Mesenchymal stem cell (in vitro differentiated cells and primary cell): ENCODE measurements at regions not wholly inside any gene's neighbourhood (a gene's known extent, or its start where the extent isn't known, plus 50 kb on each side); places are given as distances from the start of the nearest gene placed in this dataset.

ENCODE experiments used
- DNase-seq: peaks from one replicate; pipeline ENCODE4 v3.0.0-alpha.2; 2013
- H2AFZ ChIP-seq: one replicate; pipeline ENCODE4 v1.6.1; 2013; ENCODE audit warnings: low read depth, mild to moderate bottlenecking, control low read depth, inconsistent platforms, low read length, moderate library complexity
- H2AK5ac ChIP-seq: 2 replicates; pipeline ENCODE4 v1.6.1; 2013; ENCODE audit warnings: low read length, moderate library complexity, mild to moderate bottlenecking, inconsistent platforms; ENCODE audit not compliant: severe bottlenecking
- H2BK120ac ChIP-seq: one replicate; pipeline ENCODE4 v1.6.1; 2013; ENCODE audit warnings: low read depth, mild to moderate bottlenecking, inconsistent platforms, low read length, moderate library complexity
- H2BK12ac ChIP-seq, 2 experiments: one replicate each; pipeline ENCODE4 v1.6.1; 2013; ENCODE audit warnings: inconsistent platforms in 2 of 2, low read length in 2 of 2, mild to moderate bottlenecking in 2 of 2, moderate library complexity in 2 of 2, control low read depth in 1 of 2
- H2BK15ac ChIP-seq: one replicate; pipeline ENCODE4 v1.6.1; 2013; ENCODE audit warnings: mild to moderate bottlenecking, low read depth, inconsistent platforms; ENCODE audit not compliant: poor library complexity, severe bottlenecking
- H2BK5ac ChIP-seq: 2 replicates; pipeline ENCODE4 v1.6.1; 2013; ENCODE audit warnings: low read depth, mild to moderate bottlenecking, low read length, control low read depth, inconsistent platforms; ENCODE audit not compliant: poor library complexity, severe bottlenecking
- H3K14ac ChIP-seq, 2 experiments: one replicate each; pipeline ENCODE4 v1.6.1; 2013; ENCODE audit warnings: inconsistent platforms in 2 of 2, low read length in 2 of 2, control low read depth in 1 of 2, mild to moderate bottlenecking in 1 of 2, moderate library complexity in 1 of 2
- H3K18ac ChIP-seq, 2 experiments: one replicate each; pipeline ENCODE4 v1.6.1; 2013; ENCODE audit warnings: inconsistent platforms in 2 of 2, low read length in 2 of 2, control low read depth in 1 of 2, low read depth in 1 of 2, mild to moderate bottlenecking in 1 of 2
- H3K23ac ChIP-seq, 2 experiments: one replicate each; pipeline ENCODE4 v1.6.1; 2013; ENCODE audit warnings: inconsistent platforms in 2 of 2, low read length in 2 of 2, mild to moderate bottlenecking in 2 of 2, moderate library complexity in 2 of 2, control low read depth in 1 of 2
- H3K27ac ChIP-seq: 2 replicates; pipeline ENCODE4 v1.5.1; 2013; ENCODE audit warnings: mild to moderate bottlenecking, moderate library complexity, low read length, control low read depth, inconsistent platforms; ENCODE audit not compliant: poor library complexity, severe bottlenecking
- H3K27me3 ChIP-seq, 2 experiments: 2 replicates each; pipeline versions ENCODE4 v1.6.1 to v1.7.0; 2013; ENCODE audit warnings: low read length in 2 of 2, mild to moderate bottlenecking in 2 of 2, moderate library complexity in 2 of 2, control low read depth in 1 of 2, inconsistent platforms in 1 of 2; ENCODE audit not compliant: control insufficient read depth in 1 of 2, insufficient read depth in 1 of 2
- H3K36me3 ChIP-seq, 2 experiments: 2 replicates each; pipeline versions ENCODE4 v1.6.1 to v1.7.0; 2013; ENCODE audit warnings: low read length in 2 of 2, control low read depth in 1 of 2, inconsistent platforms in 1 of 2, low read depth in 1 of 2, mild to moderate bottlenecking in 1 of 2; ENCODE audit not compliant: insufficient read depth in 2 of 2, control insufficient read depth in 1 of 2
- H3K4ac ChIP-seq, 2 experiments: one replicate each; pipeline ENCODE4 v1.6.1; 2013; ENCODE audit warnings: inconsistent platforms in 2 of 2, low read length in 2 of 2, mild to moderate bottlenecking in 2 of 2, moderate library complexity in 2 of 2, control low read depth in 1 of 2, low read depth in 1 of 2
- H3K4me1 ChIP-seq: 2 replicates; pipeline ENCODE4 v1.6.1; 2013; ENCODE audit warnings: low read depth, low read length, control low read depth; ENCODE audit not compliant: control insufficient read depth, insufficient read depth
- H3K4me2 ChIP-seq: 2 replicates; pipeline ENCODE4 v1.6.1; 2013; ENCODE audit warnings: low read length, mild to moderate bottlenecking, inconsistent platforms; ENCODE audit not compliant: poor library complexity, severe bottlenecking
- H3K4me3 ChIP-seq, 2 experiments: 2 replicates each; pipeline versions ENCODE4 v1.5.1 to v1.7.0; 2013; ENCODE audit warnings: low read length in 2 of 2, mild to moderate bottlenecking in 2 of 2, control low read depth in 1 of 2, low read depth in 1 of 2; ENCODE audit not compliant: insufficient read depth in 1 of 2
- H3K79me1 ChIP-seq: replicated peaks from 2 replicates; pipeline ENCODE4 v1.6.1; 2013; ENCODE audit warnings: mild to moderate bottlenecking, control low read depth, low read length, inconsistent platforms; ENCODE audit not compliant: poor library complexity, severe bottlenecking
- H3K9ac ChIP-seq: 2 replicates; pipeline ENCODE4 v1.7.0; 2013; ENCODE audit warnings: mild to moderate bottlenecking, low read length, moderate library complexity
- H3K9me3 ChIP-seq: 2 replicates; pipeline ENCODE4 v1.7.0; 2013; ENCODE audit warnings: mild to moderate bottlenecking, low read length; ENCODE audit not compliant: control insufficient read depth
- H4K8ac ChIP-seq: one replicate; pipeline ENCODE4 v1.6.1; 2013; ENCODE audit warnings: inconsistent platforms, mild to moderate bottlenecking, low read length, moderate library complexity
- H4K91ac ChIP-seq: one replicate; pipeline ENCODE4 v1.6.1; 2013; ENCODE audit warnings: mild to moderate bottlenecking, low read length, inconsistent platforms
- WGBS: methylation state at CpG from one replicate; pipeline ENCODE4 v1.1.7; 2013; ENCODE audit warnings: mixed read lengths; 5-methylcytosine and 5-hydroxymethylcytosine counted together

GRCh38 chr20:52536040-52536439, 344.5 kb upstream of the ZFP64 start:
- no peak overlapping the region for H4K8ac ChIP-seq
- H2AK5ac ChIP-seq: no peak overlapping the region
- no peak overlapping the region for H2BK5ac ChIP-seq
- H3K14ac ChIP-seq: no peak overlapping the region
- H3K4me1 ChIP-seq: no peaks in the 10 kb centered on the region
- no peaks in the 10 kb centered on the region for H3K27me3 ChIP-seq
- H2BK15ac ChIP-seq: no peak overlapping the region
- H3K23ac ChIP-seq: no peak overlapping the region
- no peak overlapping the region for H3K4me3 ChIP-seq
- no peak for DNase-seq
- no peak overlapping the region for H3K27ac ChIP-seq
- peaks cover 6% of the 10 kb centered on the region for H3K9me3 ChIP-seq
- no peak overlapping the region for H3K4me2 ChIP-seq
- no peak overlapping the region for H3K9ac ChIP-seq
- no peaks in the 10 kb centered on the region for H3K79me1 ChIP-seq
- no peak overlapping the region for H4K91ac ChIP-seq
- no peaks in the 10 kb centered on the region for H3K36me3 ChIP-seq
- H3K18ac ChIP-seq: no peak overlapping the region
- no CpG with 5 or more reads among the region's 1 CpG for WGBS
- no peak overlapping the region for H2BK120ac ChIP-seq
- no peak overlapping the region for H3K4ac ChIP-seq
- no peak overlapping the region for H2AFZ ChIP-seq
- H2BK12ac ChIP-seq: no peak overlapping the region

GRCh38 chr20:52534616-52535015, 343.0 kb upstream of the ZFP64 start:
- Histone ChIP-seq H2BK120ac (no peak overlapping the region), H3K27ac (no peak overlapping the region), H3K79me1 (no peaks in the 10 kb centered on the region), H4K91ac (no peak overlapping the region), H3K36me3 (no peaks in the 10 kb centered on the region), H3K14ac (no peak overlapping the region), H2AFZ (no peak overlapping the region), H3K9me3 (peaks cover 6% of the 10 kb centered on the region), H3K4me2 (no peak overlapping the region), H3K4me1 (no peaks in the 10 kb centered on the region), H2AK5ac (no peak overlapping the region), H4K8ac (no peak overlapping the region), H2BK5ac (no peak overlapping the region), H3K27me3 (no peaks in the 10 kb centered on the region), H3K4ac (no peak overlapping the region), H2BK12ac (no peak overlapping the region), H3K23ac (no peak overlapping the region), H3K9ac (no peak overlapping the region), H3K18ac (no peak overlapping the region), H2BK15ac (no peak overlapping the region), H3K4me3 (no peak overlapping the region)
- DNase-seq: no peak
- WGBS: 100% methylated on average over 1 of the region's 4 CpGs

- Histone ChIP-seq H3K9me3 (peaks cover 6% of the 10 kb centered on the region), H3K4me2 (no peak overlapping the region), H2BK15ac (no peak overlapping the region), H3K9ac (no peak overlapping the region), H2AFZ (no peak overlapping the region), H3K23ac (no peak overlapping the region), H3K27me3 (no peaks in the 10 kb centered on the region), H3K79me1 (no peaks in the 10 kb centered on the region), H2BK12ac (no peak overlapping the region), H3K4ac (no peak overlapping the region), H3K4me1 (no peaks in the 10 kb centered on the region), H2BK120ac (no peak overlapping the region), H3K36me3 (no peaks in the 10 kb centered on the region), H2BK5ac (no peak overlapping the region), H3K14ac (no peak overlapping the region), H4K8ac (no peak overlapping the region), H4K91ac (no peak overlapping the region), H2AK5ac (no peak overlapping the region), H3K27ac (no peak overlapping the region), H3K18ac (no peak overlapping the region), H3K4me3 (no peak overlapping the region)
- no peak for DNase-seq
- 100% methylated on average over 1 of the region's 1 CpG for WGBS
Observed at GRCh38 chr20:52533401-52533800, 341.8 kb upstream of the ZFP64 start.

GRCh38 chr20:52532674-52533073, 341.1 kb upstream of the ZFP64 start:
- Histone ChIP-seq H2AFZ (no peak overlapping the region), H3K4me1 (no peaks in the 10 kb centered on the region), H3K4ac (no peak overlapping the region), H2BK120ac (no peak overlapping the region), H2BK15ac (no peak overlapping the region), H4K8ac (no peak overlapping the region), H3K79me1 (no peaks in the 10 kb centered on the region), H3K9me3 (peaks cover 6% of the 10 kb centered on the region), H3K27ac (no peak overlapping the region), H3K23ac (no peak overlapping the region), H3K4me3 (no peak overlapping the region), H3K18ac (no peak overlapping the region), H3K14ac (no peak overlapping the region), H3K36me3 (no peaks in the 10 kb centered on the region), H3K4me2 (no peak overlapping the region), H3K27me3 (no peaks in the 10 kb centered on the region), H2BK5ac (no peak overlapping the region), H2BK12ac (no peak overlapping the region), H4K91ac (no peak overlapping the region), H3K9ac (no peak overlapping the region), H2AK5ac (no peak overlapping the region)
- 98% methylated on average over 5 of the region's 5 CpGs for WGBS
- no peak for DNase-seq
